ENCODE measurements at regions not wholly inside any gene's neighbourhood (a gene's known extent, or its start where the extent isn't known, plus 50 kb on each side); places are given as distances from the start of the nearest gene placed in this dataset.
"Not testable (repeated sequence)": the region's sequence is repeated elsewhere in the genome, so short reads cannot be mapped to it uniquely, and the experiment has no call there.

- H3K27ac Mint-ChIP-seq = no peak overlapping the region
- no peak for ATAC-seq
- H3K4me1 Mint-ChIP-seq (ENCODE audit: low read depth in 2 of 2) = no peaks in the 10 kb centered on the region
These were observed 53.2 kb upstream of the TMEM254 start for GRCh38 chr10:80025281-80025680.

GRCh38 chr10:80022408-80023001 lies 56.0 kb upstream of the TMEM254 start:
- not testable (repeated sequence) for H3K9me3 Mint-ChIP-seq; H3K36me3 Mint-ChIP-seq; H3K4me1 Mint-ChIP-seq (ENCODE audit: low read depth in 2 of 2); DNase-seq (ENCODE audit: low spot score); H3K4me3 Mint-ChIP-seq; H3K27me3 Mint-ChIP-seq; H3K27ac Mint-ChIP-seq
- peak; percentile 46 to 67 for ATAC-seq

More at GRCh38 chr10:80025281-80025680, 53.2 kb upstream of the TMEM254 start:
- no peak for DNase-seq (ENCODE audit: low spot score)
- H3K4me3 Mint-ChIP-seq = no peak overlapping the region
- peaks cover 0 to 2% of the 10 kb centered on the region in 2 donors for H3K27me3 Mint-ChIP-seq
- H3K36me3 Mint-ChIP-seq = no peaks in the 10 kb centered on the region
- H3K9me3 Mint-ChIP-seq = no peaks in the 10 kb centered on the region

GRCh38 chr10:80018406-80018984 lies 60.0 kb upstream of the TMEM254 start:
- ATAC-seq, H3K27me3 Mint-ChIP-seq: not testable (repeated sequence)

GRCh38 chr10:80017186-80017585 lies 61.3 kb upstream of the TMEM254 start:
- not testable (repeated sequence) for H3K27ac Mint-ChIP-seq; DNase-seq (ENCODE audit: low spot score); H3K27me3 Mint-ChIP-seq; ATAC-seq; H3K9me3 Mint-ChIP-seq; H3K4me1 Mint-ChIP-seq (ENCODE audit: low read depth in 2 of 2); H3K36me3 Mint-ChIP-seq; H3K4me3 Mint-ChIP-seq

More at GRCh38 chr10:80018406-80018984, 60.0 kb upstream of the TMEM254 start:
- not testable (repeated sequence) for DNase-seq (ENCODE audit: low spot score); H3K36me3 Mint-ChIP-seq; H3K9me3 Mint-ChIP-seq; H3K4me3 Mint-ChIP-seq; H3K4me1 Mint-ChIP-seq (ENCODE audit: low read depth in 2 of 2); H3K27ac Mint-ChIP-seq

GRCh38 chr10:80015911-80016830 lies 62.3 kb upstream of the TMEM254 start:
- Mint-ChIP-seq H3K27me3 (peaks cover 0 to 4% of the 10 kb centered on the region in 2 donors), H3K4me3 (no peak overlapping the region), H3K36me3 (no peaks in the 10 kb centered on the region), H3K4me1 (ENCODE audit: low read depth in 2 of 2) (no peaks in the 10 kb centered on the region), H3K9me3 (no peaks in the 10 kb centered on the region), H3K27ac (no peak overlapping the region)
- no peak for ATAC-seq
- DNase-seq (ENCODE audit: low spot score) = no peak

GRCh38 chr10:80013139-80013538 lies 64.2 kb upstream of the SFTPD start:
- not testable (repeated sequence) for ATAC-seq; H3K36me3 Mint-ChIP-seq; H3K4me1 Mint-ChIP-seq (ENCODE audit: low read depth in 2 of 2); H3K27me3 Mint-ChIP-seq; H3K9me3 Mint-ChIP-seq; H3K4me3 Mint-ChIP-seq; H3K27ac Mint-ChIP-seq; DNase-seq (ENCODE audit: low spot score)

GRCh38 chr10:80011144-80011543 lies 62.2 kb upstream of the SFTPD start:
- not testable (repeated sequence) for H3K27ac Mint-ChIP-seq; H3K27me3 Mint-ChIP-seq; H3K36me3 Mint-ChIP-seq; H3K4me1 Mint-ChIP-seq (ENCODE audit: low read depth in 2 of 2); H3K9me3 Mint-ChIP-seq; H3K4me3 Mint-ChIP-seq; DNase-seq (ENCODE audit: low spot score); ATAC-seq

GRCh38 chr10:80000541-80000940 lies 51.6 kb upstream of the SFTPD start:
- ATAC-seq = no peak
- Mint-ChIP-seq H3K27me3 (peaks cover 17 to 27% of the 10 kb centered on the region in 2 donors), H3K4me1 (ENCODE audit: low read depth in 2 of 2) (no peaks in the 10 kb centered on the region), H3K4me3 (no peak overlapping the region), H3K27ac (no peak overlapping the region), H3K9me3 (no peaks in the 10 kb centered on the region), H3K36me3 (no peaks in the 10 kb centered on the region)
- no peak for DNase-seq (ENCODE audit: low spot score)
